HPDE6-E6E7 (cell line): ENCODE measurements at regions not wholly inside any gene's neighbourhood (a gene's known extent, or its start where the extent isn't known, plus 50 kb on each side); places are given as distances from the start of the nearest gene placed in this dataset.
A peak's percentile ranks its signal among the peaks of the same experiment; 100 is the strongest.

Source experiments
- DNase-seq: peaks from one replicate; pipeline ENCODE4 v3.0.0; 2011; ENCODE audit warnings: missing footprints; ENCODE audit errors: extremely low spot score

DNA sequence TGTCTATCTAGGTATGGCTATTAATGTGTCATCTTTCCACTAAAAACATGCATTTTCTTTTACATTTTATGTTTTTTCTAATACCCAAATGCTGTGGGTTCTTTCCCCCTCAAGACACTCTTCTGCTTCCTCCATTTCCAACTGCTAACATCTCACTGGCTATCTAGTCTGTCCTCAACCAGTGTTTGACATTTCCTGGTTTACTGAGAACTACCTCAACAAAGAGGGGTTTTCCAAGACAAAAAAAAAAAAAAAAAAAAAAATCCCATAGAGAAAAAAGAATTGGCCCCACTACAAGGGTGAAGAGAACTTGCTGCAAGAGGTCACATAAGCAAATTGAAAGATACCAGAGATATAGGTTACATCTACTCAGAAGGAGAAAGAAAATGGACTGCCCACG is 359.7 kb downstream of the CRPPA start:
- DNase-seq, result no peak

GRCh38 chr7:16061011-16061410 is 360.3 kb downstream of the CRPPA start:
- no peak for DNase-seq

DNA sequence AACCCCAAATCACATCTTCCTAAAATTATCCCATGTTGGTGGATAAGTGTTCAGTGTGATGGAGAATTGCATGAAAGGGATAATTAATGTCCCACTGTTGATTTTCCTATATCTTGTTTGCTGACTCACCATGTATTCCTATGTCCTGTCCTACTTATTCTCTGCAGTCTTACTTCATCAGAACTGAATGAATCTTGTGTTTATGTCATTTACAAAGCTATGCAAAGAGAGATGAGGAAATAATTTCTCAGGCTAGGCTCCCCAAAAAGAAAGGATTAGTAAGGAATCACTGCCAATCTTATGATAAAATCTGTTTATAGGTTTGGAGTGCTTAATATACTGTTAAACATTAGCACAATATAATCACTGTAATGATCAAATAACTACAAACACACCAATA is 360.8 kb downstream of the CRPPA start:
- DNase-seq, result no peak

DNA sequence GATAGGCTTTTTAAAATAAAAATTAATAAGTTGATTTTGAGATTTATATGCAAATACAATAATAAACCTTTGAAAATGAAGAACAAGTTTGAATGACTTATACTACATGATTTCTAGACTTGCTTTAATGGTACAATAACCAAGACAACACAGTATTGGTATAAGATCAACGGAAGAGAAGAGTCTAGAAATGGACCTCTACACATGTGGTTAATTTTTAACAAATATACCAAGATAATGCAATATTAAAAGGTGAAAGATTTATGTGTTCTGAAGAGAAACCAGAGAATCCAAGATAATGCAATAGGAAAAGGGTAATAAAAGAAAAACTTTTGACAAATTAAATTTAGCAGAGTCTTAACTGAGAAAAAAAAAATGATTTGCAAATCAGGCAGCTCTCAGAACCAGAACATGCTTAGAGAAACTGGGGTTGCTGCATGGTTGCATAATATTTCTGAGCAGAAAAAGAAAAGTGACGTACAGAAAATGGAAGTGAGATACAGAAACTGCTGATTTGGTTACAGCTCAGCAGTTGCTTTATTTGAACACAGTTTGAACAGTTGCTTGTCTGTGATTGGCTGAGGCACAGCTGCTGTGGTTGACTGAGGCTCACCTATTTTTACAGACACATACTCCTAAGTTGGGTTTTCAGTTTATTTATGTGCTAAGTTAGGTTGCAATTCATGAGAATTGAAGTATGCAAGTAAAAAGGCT is 365.9 kb downstream of the CRPPA start:
- no peak for DNase-seq

DNA sequence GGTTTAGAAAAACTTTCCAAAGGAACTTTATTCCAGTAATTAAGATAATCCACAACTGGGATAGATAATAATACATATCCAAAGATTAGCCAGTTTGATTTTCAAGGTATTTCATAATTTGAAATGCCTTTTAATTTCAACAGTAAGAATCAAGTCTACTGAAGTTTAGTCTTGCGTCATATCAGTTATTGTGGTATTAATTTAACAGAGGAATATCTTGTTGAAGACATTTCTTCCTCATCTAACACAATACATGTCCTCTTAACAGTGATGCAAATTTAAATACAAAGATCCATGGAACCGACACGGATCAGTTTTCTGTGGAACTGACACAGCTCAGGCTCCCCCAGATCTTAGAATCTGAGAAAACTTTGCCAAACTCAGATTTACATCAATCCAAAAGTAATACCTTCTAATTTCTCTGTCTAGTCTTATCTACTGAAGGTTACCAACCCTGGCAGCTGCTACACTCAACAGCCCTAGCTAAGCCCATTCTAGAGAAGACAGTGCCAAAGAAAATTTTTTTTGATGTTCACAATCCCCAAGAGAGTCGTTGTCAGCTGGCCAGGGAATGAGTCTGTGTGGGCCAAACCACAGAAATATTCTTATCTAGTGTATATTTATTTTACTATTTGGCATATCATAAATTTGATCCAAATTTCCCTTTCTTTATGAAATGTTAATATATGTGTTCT is 365.2 kb upstream of the MEOX2 start:
- no peak for DNase-seq

- DNase-seq, result no peak
Measured at GRCh38 chr7:16046041-16046440, 359.6 kb upstream of the MEOX2 start.

DNA sequence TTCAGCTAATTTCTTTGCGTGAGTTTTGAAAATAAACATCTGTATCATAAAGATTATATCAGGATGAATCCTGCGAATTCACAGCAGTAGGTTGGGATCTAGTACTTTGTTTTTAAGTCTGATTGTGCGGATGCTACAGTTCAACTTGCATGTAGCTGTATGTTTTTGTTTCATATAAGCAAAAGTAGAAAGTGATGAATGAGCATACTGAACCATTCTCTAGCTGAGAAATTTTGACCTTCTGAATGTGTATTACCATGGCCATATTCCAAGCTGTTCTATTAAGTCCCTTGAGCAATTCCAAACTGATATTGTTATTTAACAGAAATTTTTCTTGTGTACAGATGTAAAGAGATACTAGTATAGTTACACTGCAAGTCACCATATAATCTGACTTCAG is 358.8 kb upstream of the MEOX2 start:
- DNase-seq, result no peak

DNA sequence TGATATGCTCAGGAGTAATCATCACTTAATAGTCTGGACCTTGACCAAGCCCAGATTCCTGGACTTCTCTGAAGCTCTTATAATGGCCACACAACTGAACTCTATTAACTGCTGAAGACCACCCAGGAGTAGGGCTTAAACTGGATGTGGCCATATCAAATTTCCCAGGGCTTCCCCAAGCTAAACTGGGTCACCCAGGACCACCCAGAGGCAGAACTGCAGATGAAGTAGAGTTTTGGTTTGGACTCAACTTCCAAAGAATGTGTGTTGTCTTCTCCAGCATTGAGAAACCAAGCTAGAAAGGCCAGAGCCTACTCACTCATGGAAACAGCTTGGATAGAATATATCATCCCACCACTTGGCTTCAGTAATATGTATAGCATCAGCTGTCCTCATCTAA is 358.2 kb upstream of the MEOX2 start:
- DNase-seq, result no peak

DNA sequence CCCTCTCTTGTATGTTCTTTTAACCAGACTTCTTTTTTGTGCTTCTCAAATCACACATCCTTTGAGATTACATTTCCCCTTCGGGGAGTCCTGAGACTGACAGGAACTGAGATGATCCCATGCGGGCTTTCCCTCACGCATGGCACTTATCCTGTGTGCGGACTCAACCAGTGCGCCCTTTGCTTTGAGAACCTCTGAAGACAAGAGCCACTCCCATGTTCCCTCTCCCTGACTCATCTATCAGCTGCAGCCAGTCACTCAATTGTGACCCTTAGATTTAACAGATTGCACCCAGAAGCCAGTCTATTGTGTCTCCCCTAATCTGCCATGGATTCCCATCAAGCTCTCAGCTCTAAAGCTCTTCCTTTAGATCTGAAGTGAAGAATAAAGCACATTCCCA is 353.9 kb upstream of the MEOX2 start:
- no peak for DNase-seq

DNA sequence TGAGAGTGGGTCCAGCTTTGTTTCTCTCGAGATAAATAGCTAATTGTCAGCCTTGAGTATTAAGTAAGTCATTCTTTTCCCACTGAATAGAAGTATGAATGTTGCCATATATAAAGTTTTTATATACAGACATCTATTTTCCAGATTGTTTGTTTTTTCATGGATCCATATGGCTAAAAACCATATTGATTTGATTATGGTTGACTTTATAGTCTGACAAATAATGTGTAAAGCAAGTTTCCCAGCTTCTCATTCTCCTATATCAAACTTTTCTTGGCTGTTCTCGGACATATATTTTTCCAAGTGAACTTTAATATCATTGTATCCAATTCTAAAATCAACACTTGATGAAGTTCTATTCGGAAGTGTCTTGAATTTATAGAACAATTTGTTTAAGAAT is 352.4 kb upstream of the MEOX2 start:
- DNase-seq, result no peak

GRCh38 chr7:16035392-16035791 is 348.9 kb upstream of the MEOX2 start:
- no peak for DNase-seq

DNA sequence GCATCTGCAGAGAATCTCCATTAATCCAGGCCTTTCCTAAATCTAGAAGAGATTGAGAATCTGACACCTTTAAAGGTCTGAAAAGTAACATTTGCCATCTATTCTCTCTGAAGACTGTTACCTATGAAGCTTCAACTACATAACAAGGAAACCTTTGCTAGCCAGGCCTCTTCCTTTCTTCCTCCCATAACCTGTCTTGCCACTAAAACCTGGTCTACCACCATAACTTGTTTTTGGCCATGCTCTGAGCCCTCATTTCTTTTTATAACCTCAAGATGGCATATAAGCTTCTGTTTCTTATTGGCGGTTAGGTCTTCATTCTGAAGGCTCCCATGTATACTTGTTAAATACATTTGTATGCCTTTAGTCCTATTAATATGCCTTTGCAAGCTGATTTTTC is 348.4 kb upstream of the MEOX2 start:
- no peak for DNase-seq

- peak; percentile 3 for DNase-seq
Measured at GRCh38 chr7:16034353-16034752, 347.9 kb upstream of the MEOX2 start.

DNA sequence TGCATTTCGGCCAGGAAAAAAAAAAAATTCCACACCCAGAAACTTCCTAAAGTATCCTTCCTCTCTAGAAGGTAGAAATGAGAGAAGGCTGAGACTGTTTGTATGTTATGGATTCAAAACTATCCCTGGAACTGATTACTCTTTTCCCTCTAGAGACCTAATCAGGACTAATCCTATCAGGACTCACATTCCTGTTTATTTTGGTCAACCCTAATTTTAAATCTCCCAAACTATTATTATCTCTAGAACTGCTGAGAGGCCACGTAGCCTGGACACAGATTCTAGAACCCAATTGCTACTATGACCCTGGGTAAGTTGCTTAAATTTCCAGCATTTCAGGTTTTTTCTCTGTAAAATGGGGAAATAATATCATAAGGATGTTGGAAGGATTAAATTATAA is 346.8 kb upstream of the MEOX2 start:
- no peak for DNase-seq

DNA sequence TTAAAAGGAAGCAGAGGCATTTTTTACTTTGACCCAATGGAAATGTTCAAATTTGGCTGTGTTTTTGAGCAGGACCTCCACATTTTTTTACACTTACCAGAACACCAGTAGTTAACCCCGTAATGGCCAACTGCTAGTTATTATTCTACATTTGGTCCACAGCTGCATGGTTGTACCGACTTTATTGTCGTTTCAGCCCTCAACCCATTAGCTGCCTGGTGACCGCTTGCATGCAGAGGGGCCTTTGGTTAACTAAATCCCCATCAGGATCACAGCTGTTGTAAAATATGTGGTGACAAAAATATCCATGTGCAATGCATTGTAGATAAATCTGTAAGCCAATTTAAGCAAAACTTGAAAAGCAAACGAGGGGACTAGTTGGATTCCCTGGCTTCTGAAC is 342.2 kb upstream of the MEOX2 start:
- no peak for DNase-seq

DNA sequence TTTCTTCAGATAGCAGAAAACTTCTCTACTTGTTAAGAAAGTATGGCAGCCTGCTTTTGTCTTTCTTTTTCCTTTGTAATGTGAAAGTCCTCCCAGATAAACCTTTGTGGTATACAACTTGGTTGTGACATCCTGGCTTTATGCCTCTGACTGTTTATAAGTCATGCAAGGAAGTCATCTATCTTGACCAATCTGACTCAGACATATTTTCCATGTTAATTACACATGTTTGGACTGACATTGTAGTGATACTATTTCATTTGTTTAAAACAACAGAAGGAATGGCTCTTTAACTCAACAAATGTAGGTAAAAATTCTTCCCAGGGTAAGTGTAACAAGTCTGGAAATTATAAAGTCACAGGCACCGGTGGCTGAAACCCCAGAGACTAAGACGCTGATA is 341.6 kb upstream of the MEOX2 start:
- DNase-seq, result no peak

GRCh38 chr7:16027396-16027795 is 340.9 kb upstream of the MEOX2 start:
- no peak for DNase-seq

GRCh38 chr7:16026253-16027020 is 340.0 kb upstream of the MEOX2 start:
- DNase-seq, result no peak

GRCh38 chr7:16025696-16026095 is 339.2 kb upstream of the MEOX2 start:
- no peak for DNase-seq

- DNase-seq, result no peak
Measured at GRCh38 chr7:16023503-16023902, 337.0 kb upstream of the MEOX2 start.

- no peak for DNase-seq
Measured at GRCh38 chr7:16023046-16023445, 336.6 kb upstream of the MEOX2 start.

DNA sequence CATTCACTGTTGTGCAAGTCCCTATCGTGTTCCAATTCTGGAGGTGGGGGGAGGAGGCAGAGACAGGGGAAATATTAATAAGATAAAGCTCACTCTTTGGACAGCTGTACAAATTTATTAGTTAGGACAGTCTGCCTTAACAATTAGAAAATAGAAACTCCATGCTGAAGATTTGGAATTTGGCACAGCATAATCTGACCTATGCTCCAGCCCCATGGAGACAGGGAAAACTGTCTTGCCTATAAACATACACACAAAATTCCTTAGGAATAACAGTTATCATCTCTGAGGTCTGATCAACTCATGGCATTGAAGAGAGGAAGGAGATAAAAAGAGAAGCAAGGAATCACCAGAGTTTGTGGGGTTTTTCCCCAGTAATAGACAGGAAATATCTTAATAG is 335.4 kb upstream of the MEOX2 start:
- DNase-seq, result no peak

GRCh38 chr7:16015981-16016380 is 329.5 kb upstream of the MEOX2 start:
- DNase-seq, result no peak
